ENCODE measurements at regions not wholly inside any gene's neighbourhood (a gene's known extent, or its start where the extent isn't known, plus 50 kb on each side); places are given as distances from the start of the nearest gene placed in this dataset.

DNA sequence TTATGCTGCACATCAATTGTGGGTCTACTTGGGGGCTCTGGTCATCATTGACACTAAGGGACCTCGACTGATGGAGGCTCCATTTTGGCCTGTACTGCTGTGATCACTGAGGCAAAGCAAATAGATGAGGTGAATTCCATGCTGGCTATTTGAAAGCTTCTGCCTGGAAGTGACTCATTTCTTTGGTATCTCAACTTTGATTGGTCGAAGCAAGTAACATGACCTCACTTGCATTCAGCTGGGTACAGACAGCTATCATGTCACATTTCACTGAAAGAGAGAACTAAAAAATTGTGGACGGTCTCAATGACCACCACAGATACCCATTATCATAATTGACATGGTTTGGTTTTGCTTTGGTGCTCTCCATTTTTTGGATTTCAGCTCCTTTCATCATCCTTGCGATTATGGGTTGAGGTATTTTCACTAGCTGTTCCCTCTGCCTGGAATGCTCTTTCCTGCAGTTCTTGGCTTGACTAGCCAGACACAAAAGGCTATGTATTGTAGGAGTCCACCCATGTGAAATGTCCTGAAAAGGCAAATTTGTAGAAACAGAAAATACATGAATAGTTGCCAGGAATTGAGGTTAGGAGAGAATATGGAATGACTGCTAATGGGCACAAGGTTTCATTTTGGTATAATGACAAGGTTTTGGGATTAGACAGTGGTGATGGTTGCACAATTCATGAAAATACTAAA, 369.2 kb upstream of the LCORL start:
- TF ChIP-seq, protein P1, sequence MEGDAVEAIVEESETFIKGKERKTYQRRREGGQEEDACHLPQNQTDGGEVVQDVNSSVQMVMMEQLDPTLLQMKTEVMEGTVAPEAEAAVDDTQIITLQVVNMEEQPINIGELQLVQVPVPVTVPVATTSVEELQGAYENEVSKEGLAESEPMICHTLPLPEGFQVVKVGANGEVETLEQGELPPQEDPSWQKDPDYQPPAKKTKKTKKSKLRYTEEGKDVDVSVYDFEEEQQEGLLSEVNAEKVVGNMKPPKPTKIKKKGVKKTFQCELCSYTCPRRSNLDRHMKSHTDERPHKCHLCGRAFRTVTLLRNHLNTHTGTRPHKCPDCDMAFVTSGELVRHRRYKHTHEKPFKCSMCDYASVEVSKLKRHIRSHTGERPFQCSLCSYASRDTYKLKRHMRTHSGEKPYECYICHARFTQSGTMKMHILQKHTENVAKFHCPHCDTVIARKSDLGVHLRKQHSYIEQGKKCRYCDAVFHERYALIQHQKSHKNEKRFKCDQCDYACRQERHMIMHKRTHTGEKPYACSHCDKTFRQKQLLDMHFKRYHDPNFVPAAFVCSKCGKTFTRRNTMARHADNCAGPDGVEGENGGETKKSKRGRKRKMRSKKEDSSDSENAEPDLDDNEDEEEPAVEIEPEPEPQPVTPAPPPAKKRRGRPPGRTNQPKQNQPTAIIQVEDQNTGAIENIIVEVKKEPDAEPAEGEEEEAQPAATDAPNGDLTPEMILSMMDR (IDR thresholded peaks at IDR 0.05; ENCODE audit: insufficient read depth, low read length, missing control alignments), result no peak
- no peak overlapping the region for H3K4me3 ChIP-seq (ENCODE audit: low read depth, low read length)
- ChIA-PET CTCF (no interaction called here), POLR2A (no interaction called here)
- no peak for DNase-seq (ENCODE audit: low read depth, low spot score)

DNA sequence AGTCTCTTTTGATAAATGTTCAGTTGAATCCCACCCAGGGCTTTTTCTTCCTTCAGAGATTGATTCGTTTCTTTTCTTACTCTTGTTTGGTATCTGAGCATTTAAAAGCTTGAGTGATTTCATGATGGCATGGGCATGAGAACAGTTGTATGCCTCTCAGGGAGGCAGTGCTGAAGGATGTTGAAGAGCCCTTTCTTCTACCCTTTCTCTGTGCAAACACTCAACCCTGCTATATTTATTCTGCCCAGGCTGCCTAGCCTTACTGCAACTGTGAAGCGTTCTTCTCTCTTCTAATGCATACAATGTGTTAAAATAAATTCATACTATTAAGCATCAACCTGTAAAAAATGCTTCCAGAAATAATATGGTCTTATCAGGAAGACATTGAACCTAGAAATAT, 367.6 kb upstream of the LCORL start:
- no peak for DNase-seq (ENCODE audit: low read depth, low spot score)
- TF ChIP-seq, protein P1 (IDR thresholded peaks at IDR 0.05; ENCODE audit: insufficient read depth, low read length, missing control alignments), result no peak
- no peak overlapping the region for H3K4me3 ChIP-seq (ENCODE audit: low read depth, low read length)
- ChIA-PET POLR2A (no interaction called here), CTCF (no interaction called here)

DNA sequence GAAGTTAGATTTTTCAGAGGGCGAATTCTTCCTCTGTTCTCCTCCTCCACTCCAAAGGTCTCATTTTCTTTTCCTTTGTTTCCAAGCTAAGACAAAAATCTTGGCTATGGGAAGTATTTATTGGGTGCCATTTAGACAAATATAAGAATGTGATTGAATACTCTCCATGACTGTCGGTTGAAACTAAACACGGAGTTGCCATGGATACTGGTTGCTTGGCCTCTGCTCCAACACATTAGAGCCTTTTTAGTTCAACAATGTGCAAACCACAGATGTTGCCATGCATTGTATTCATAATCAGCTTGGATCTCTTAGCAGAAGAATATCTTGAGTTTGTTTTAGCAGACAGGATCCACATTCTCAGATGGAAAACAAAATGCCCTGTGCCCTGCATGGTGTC, 366.5 kb upstream of the LCORL start:
- CTCF ChIA-PET, result no interaction called here
- no peak for DNase-seq (ENCODE audit: low read depth, low spot score)
- TF ChIP-seq, protein P1 (IDR thresholded peaks at IDR 0.05; ENCODE audit: insufficient read depth, low read length, missing control alignments), result no peak

DNA sequence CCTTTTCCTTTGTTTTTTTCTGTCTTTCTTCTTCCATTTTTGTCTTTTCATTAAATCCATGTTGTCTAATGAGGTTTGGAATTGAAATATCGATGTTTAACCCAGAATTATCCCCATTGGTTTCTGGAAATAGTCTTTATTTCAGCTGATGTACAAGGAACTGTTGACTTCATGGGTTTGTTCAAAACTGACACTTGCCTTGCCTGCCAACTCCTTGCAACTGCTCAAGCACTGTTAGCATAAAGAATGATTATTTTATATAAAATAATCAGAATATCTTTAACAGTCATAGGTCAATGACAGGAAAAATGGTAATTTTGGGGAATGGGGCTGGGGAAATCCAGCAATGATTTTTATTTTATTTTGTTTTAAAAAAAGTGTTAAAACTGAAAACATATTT, 359.6 kb upstream of the LCORL start:
- TF ChIP-seq, protein P1 (IDR thresholded peaks at IDR 0.05; ENCODE audit: insufficient read depth, low read length, missing control alignments), result no peak
- no peak for DNase-seq (ENCODE audit: low read depth, low spot score)
- POLR2A ChIA-PET, result no interaction called here
- H3K4me3 ChIP-seq (ENCODE audit: low read depth, low read length), result no peak overlapping the region
- CTCF ChIA-PET, result no interaction called here

More for the DNA sequence above, 366.5 kb upstream of the LCORL start:
- POLR2A ChIA-PET, result no interaction called here
- H3K4me3 ChIP-seq (ENCODE audit: low read depth, low read length), result no peak overlapping the region

DNA sequence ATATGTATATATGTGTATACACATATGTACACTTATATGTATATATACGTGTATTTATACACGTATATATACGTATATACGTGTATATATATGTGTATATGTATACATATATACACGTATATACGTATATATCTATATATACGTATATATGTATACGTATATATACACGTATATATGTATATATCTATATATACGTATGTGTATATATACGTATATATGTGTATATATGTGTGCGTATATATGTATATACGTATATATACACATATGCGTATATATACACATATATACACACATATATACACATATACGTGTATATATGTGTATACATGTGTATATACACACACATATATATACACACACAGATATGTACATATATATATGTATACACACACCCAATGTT, 348.0 kb upstream of the LCORL start:
- POLR2A ChIA-PET, result no interaction called here
- CTCF ChIA-PET, result no interaction called here
- DNase-seq (ENCODE audit: low read depth, low spot score), result no peak
- H3K4me3 ChIP-seq (ENCODE audit: low read depth, low read length), result no peak overlapping the region
- TF ChIP-seq, protein P1 (IDR thresholded peaks at IDR 0.05; ENCODE audit: insufficient read depth, low read length, missing control alignments), result no peak

DNA sequence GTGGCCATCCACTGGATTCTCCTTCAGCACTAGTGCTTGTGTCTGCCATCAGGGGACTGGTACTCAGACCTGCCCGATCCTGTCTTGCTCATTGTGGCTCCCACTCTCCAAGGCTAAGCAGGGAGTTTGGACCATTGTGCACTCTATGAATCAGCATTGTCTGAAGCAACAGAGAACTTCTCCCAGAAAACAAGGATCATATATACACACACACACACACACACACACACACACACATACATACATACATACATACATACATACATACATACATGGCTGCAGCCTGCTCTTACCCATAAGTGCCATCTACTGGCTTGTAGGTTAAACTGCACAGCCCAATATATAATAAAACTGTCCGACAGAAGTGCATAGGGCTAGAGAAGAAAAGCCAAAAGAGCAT, 345.3 kb upstream of the LCORL start:
- H3K4me3 ChIP-seq (ENCODE audit: low read depth, low read length), result no peak overlapping the region
- CTCF ChIA-PET, result interaction anchor here (1.2 to 1.7 kb wide), 3 partner anchors 431 to 550 kb away, joined by 4 to 5 read pairs (median 5); no protein-coding TSS in a partner anchor
- no peak for DNase-seq (ENCODE audit: low read depth, low spot score)
- POLR2A ChIA-PET, result no interaction called here
- TF ChIP-seq, protein P1 (IDR thresholded peaks at IDR 0.05; ENCODE audit: insufficient read depth, low read length, missing control alignments), result no peak

Data from AG04449 (cell line).